HG02840 (cell line): ENCODE measurements at regions not wholly inside any gene's neighbourhood (a gene's known extent, or its start where the extent isn't known, plus 50 kb on each side); places are given as distances from the start of the nearest gene placed in this dataset.
"Not testable (repeated sequence)": the region's sequence is repeated elsewhere in the genome, so short reads cannot be mapped to it uniquely, and the experiment has no call there.

ENCODE experiments used
- ATAC-seq: cut with Tn5 transposase; IDR thresholded peaks from one replicate; pipeline ENCODE4 v1.9.1; 2021; ENCODE audit warnings: mild to moderate bottlenecking, moderate library complexity, moderate number of reproducible peaks; ENCODE audit not compliant: unreplicated experiment, low FRiP score

- no peak for ATAC-seq
These were observed 235.6 kb upstream of the HNRNPA3 start for GRCh38 chr2:176976736-176977685.

- ATAC-seq = no peak
These were observed 233.7 kb upstream of the HNRNPA3 start for GRCh38 chr2:176978921-176979320.

- no peak for ATAC-seq
These were observed 232.4 kb upstream of the HNRNPA3 start for GRCh38 chr2:176979981-176980710.

GRCh38 chr2:176984987-176985386, 227.6 kb upstream of the HNRNPA3 start:
- ATAC-seq = no peak

GRCh38 chr2:176985871-176986270, 226.7 kb upstream of the HNRNPA3 start:
- no peak for ATAC-seq

- ATAC-seq = no peak
These were observed 226.1 kb upstream of the HNRNPA3 start for GRCh38 chr2:176986487-176986886.

- no peak for ATAC-seq
These were observed 221.2 kb upstream of the HNRNPA3 start for GRCh38 chr2:176991411-176991810.

GRCh38 chr2:176997074-176997791, 215.4 kb upstream of the HNRNPA3 start:
- ATAC-seq = peak; percentile 42

- peak; percentile 17 for ATAC-seq
These were observed 214.8 kb upstream of the HNRNPA3 start for GRCh38 chr2:176997792-176998169.

GRCh38 chr2:176999301-176999700, 213.3 kb upstream of the HNRNPA3 start:
- no peak for ATAC-seq

- ATAC-seq = no peak
These were observed 212.4 kb upstream of the HNRNPA3 start for GRCh38 chr2:177000061-177000714.

GRCh38 chr2:177000715-177001072, 211.9 kb upstream of the HNRNPA3 start:
- ATAC-seq = no peak

GRCh38 chr2:177001334-177001733, 211.3 kb upstream of the HNRNPA3 start:
- ATAC-seq = no peak

GRCh38 chr2:177002983-177003382, 209.6 kb upstream of the HNRNPA3 start:
- no peak for ATAC-seq

GRCh38 chr2:177007726-177008125, 204.9 kb upstream of the HNRNPA3 start:
- not testable (repeated sequence) for ATAC-seq

- not testable (repeated sequence) for ATAC-seq
These were observed 203.9 kb upstream of the HNRNPA3 start for GRCh38 chr2:177008662-177009061.

- no peak for ATAC-seq
These were observed 202.4 kb upstream of the HNRNPA3 start for GRCh38 chr2:177010146-177010545.

- no peak for ATAC-seq
These were observed 201.7 kb upstream of the HNRNPA3 start for GRCh38 chr2:177010861-177011260.

- ATAC-seq = no peak
These were observed 197.6 kb upstream of the HNRNPA3 start for GRCh38 chr2:177014946-177015345.

GRCh38 chr2:177015356-177015923, 197.2 kb upstream of the HNRNPA3 start:
- no peak for ATAC-seq
